ENCODE measurements at regions not wholly inside any gene's neighbourhood (a gene's known extent, or its start where the extent isn't known, plus 50 kb on each side); places are given as distances from the start of the nearest gene placed in this dataset.
A peak's percentile ranks its signal among the peaks of the same experiment; 100 is the strongest.

- no peaks in the 10 kb centered on the region for H3K27me3 ChIP-seq (ENCODE audit: control insufficient read depth, insufficient read depth, low read length)
Observed at GRCh38 chr4:30330894-30331652, 389.1 kb upstream of the PCDH7 start.

DNA sequence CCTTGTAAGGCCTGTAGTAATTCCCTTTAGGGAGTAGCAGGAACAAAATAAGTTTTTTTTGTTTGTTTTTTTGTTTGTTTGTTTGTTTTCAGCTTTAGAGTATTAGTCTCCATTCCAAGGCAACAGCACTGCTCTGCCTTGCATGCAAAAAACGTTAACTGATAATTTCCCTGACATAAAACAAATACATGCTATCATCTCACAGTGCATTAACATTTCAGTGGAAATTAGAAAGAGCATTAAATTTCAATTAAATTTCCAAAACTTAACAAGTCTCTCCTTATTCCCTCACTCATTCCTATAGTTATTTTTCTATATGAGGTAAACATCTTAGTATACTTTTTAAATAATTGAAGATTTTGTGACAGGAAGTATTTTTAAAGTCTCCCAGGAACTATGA lies 378.4 kb upstream of the PCDH7 start:
- intact Hi-C loops (cut with DNase I) = no loop called here
- no peak overlapping the region for H3K4me3 ChIP-seq (ENCODE audit: low read length in 3 of 3)
- no peaks in the 10 kb centered on the region for H3K4me1 ChIP-seq (ENCODE audit: control insufficient read depth in 2 of 3, insufficient read depth in 2 of 3, low read depth in 1 of 3, low read length in 3 of 3)
- peaks cover 0 to under 1% (median 0%) of the 10 kb centered on the region in 3 donors for H3K9me3 ChIP-seq (ENCODE audit: control insufficient read depth in 2 of 3, insufficient read depth in 1 of 3, low read length in 3 of 3)
- DNase-seq = no peak
- no peak overlapping the region for H3K27ac ChIP-seq (ENCODE audit: low read depth in 2 of 2, low read length in 2 of 2)
- H3K27me3 ChIP-seq (ENCODE audit: control insufficient read depth, insufficient read depth, low read length) = no peaks in the 10 kb centered on the region
- no peak for TF ChIP-seq CTCF (IDR thresholded peaks at IDR 0.05; ENCODE audit: borderline replicate concordance, extremely low read depth, insufficient read depth)
- no peaks in the 10 kb centered on the region for H3K36me3 ChIP-seq (ENCODE audit: control insufficient read depth in 2 of 3, insufficient read depth in 3 of 3, low read length in 3 of 3)
- no peak overlapping the region for H3K9ac ChIP-seq (ENCODE audit: low read length in 3 of 3)
- no peak for FAIRE-seq

More at GRCh38 chr4:30330894-30331652, 389.1 kb upstream of the PCDH7 start:
- Histone ChIP-seq H3K36me3 (ENCODE audit: control insufficient read depth in 2 of 3, insufficient read depth in 3 of 3, low read length in 3 of 3) (no peaks in the 10 kb centered on the region), H3K4me3 (ENCODE audit: low read length in 3 of 3) (no peak overlapping the region), H3K4me1 (ENCODE audit: control insufficient read depth in 2 of 3, insufficient read depth in 2 of 3, low read depth in 1 of 3, low read length in 3 of 3) (no peaks in the 10 kb centered on the region), H3K9me3 (ENCODE audit: control insufficient read depth in 2 of 3, insufficient read depth in 1 of 3, low read length in 3 of 3) (peaks cover 0 to 2% (median 0%) of the 10 kb centered on the region in 3 donors), H3K27ac (ENCODE audit: low read depth in 2 of 2, low read length in 2 of 2) (no peak overlapping the region), H3K9ac (ENCODE audit: low read length in 3 of 3) (no peak overlapping the region)
- peak in 1 of 5 donors; percentile 60 for DNase-seq
- intact Hi-C loops (cut with DNase I) = no loop called here
- no peak for FAIRE-seq
- TF ChIP-seq CTCF (IDR thresholded peaks at IDR 0.05; ENCODE audit: borderline replicate concordance, extremely low read depth, insufficient read depth) = no peak

GRCh38 chr4:30350288-30350687 lies 369.9 kb upstream of the PCDH7 start:
- TF ChIP-seq CTCF (IDR thresholded peaks at IDR 0.05; ENCODE audit: borderline replicate concordance, extremely low read depth, insufficient read depth) = no peak
- H3K4me1 ChIP-seq (ENCODE audit: control insufficient read depth in 2 of 3, insufficient read depth in 2 of 3, low read depth in 1 of 3, low read length in 3 of 3) = no peaks in the 10 kb centered on the region
- H3K27ac ChIP-seq (ENCODE audit: low read depth in 2 of 2, low read length in 2 of 2) = no peak overlapping the region
- no peak overlapping the region for H3K4me3 ChIP-seq (ENCODE audit: low read length in 3 of 3)
- H3K9me3 ChIP-seq (ENCODE audit: control insufficient read depth in 2 of 3, insufficient read depth in 1 of 3, low read length in 3 of 3) = peaks cover 0 to 4% (median 0%) of the 10 kb centered on the region in 3 donors
- no peaks in the 10 kb centered on the region for H3K36me3 ChIP-seq (ENCODE audit: control insufficient read depth in 2 of 3, insufficient read depth in 3 of 3, low read length in 3 of 3)
- DNase-seq (no peak), FAIRE-seq (no peak)
- intact Hi-C loops (cut with DNase I) = no loop called here
- H3K27me3 ChIP-seq (ENCODE audit: control insufficient read depth, insufficient read depth, low read length) = no peaks in the 10 kb centered on the region
- H3K9ac ChIP-seq (ENCODE audit: low read length in 3 of 3) = no peak overlapping the region
